ENCODE measurements at regions not wholly inside any gene's neighbourhood (a gene's known extent, or its start where the extent isn't known, plus 50 kb on each side); places are given as distances from the start of the nearest gene placed in this dataset.

DNA sequence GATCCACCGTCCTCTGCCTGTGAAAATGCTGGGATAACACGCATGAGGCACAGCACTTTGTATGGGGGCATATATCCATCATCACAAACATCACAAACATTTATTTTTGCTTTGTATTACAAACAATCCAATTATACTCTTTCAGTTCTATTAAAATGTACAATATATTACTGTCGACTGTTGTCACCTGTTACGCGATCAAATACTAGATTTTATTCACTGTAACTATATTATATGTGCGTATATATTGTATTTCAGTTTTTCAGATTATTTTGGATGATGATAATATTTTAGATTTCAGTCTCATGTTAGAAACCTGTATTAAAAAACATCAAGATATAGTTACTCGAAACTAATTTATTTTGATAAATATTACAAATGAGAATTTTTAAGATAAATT lies 998.3 kb downstream of the EFNB2 start:
- no peak overlapping the region for H2BK15ac ChIP-seq (ENCODE audit: low read depth, low read length)
- H3K4ac ChIP-seq (ENCODE audit: low read depth, low read length): no peak overlapping the region
- no peaks in the 10 kb centered on the region for H3K27me3 ChIP-seq (ENCODE audit: control insufficient read depth, insufficient read depth, low read length)
- H4K20me1 ChIP-seq (ENCODE audit: insufficient read depth, low read length): no peaks in the 10 kb centered on the region
- H3K14ac ChIP-seq (replicated peaks; ENCODE audit: low read depth, low read length): no peak overlapping the region
- dilution Hi-C loops (cut with HindIII; ENCODE audit: low sequenced_read_pairs, unreplicated experiment): no loop called here
- no peaks in the 10 kb centered on the region for H3K79me1 ChIP-seq (ENCODE audit: low read depth in 1 of 2, low read length in 2 of 2)
- H4K5ac ChIP-seq (ENCODE audit: low read depth, low read length): no peak overlapping the region
- in situ Hi-C loops (cut with MboI; ENCODE audit: low sequenced_read_pairs): no loop called here
- CTCF ChIA-PET: no interaction called here
- H3K18ac ChIP-seq (ENCODE audit: low read depth, low read length): no peak overlapping the region
- POLR2A ChIA-PET (ENCODE audit: unreplicated experiment): no interaction called here
- H3K4me2 ChIP-seq (ENCODE audit: low read depth, low read length): no peak overlapping the region
- H3K9ac ChIP-seq (ENCODE audit: low read depth, low read length): no peak overlapping the region
- intact Hi-C loops (cut with micrococcal nuclease): no loop called here
- no peak for DNase-seq
- H3K56ac ChIP-seq (ENCODE audit: extremely low read depth, insufficient read depth, low read length): no peak overlapping the region
- H3K36me3 ChIP-seq (ENCODE audit: control insufficient read depth, insufficient read depth, low read length): no peaks in the 10 kb centered on the region
- no peak overlapping the region for H3K23ac ChIP-seq (ENCODE audit: low read depth, low read length)
- H3K27ac ChIP-seq (ENCODE audit: insufficient read depth, low read length): no peak overlapping the region
- H2AK5ac ChIP-seq (ENCODE audit: low read depth, low read length): no peak overlapping the region
- H2BK120ac ChIP-seq (ENCODE audit: low read depth, low read length): no peak overlapping the region
- ATAC-seq (ENCODE audit: low read depth): no peak
- no peaks in the 10 kb centered on the region for H3K9me3 ChIP-seq (ENCODE audit: control insufficient read depth, insufficient read depth, low read length)
- H4K8ac ChIP-seq (ENCODE audit: low read depth in 2 of 2, low read length in 2 of 2): no peak overlapping the region
- H2AFZ ChIP-seq (replicated peaks; ENCODE audit: low read length, poor library complexity): no peak overlapping the region
- no peak overlapping the region for H3K4me3 ChIP-seq (ENCODE audit: insufficient read depth, low read depth, low read length)
- no peak overlapping the region for H2BK5ac ChIP-seq (ENCODE audit: low read depth, low read length, poor library complexity, severe bottlenecking)
- TF ChIP-seq MAFK (IDR thresholded peaks at IDR 0.05; ENCODE audit: low read depth, low read length) (no peak), NFE2L2 (IDR thresholded peaks at IDR 0.05; ENCODE audit: low read depth, low read length) (no peak), MXI1 (IDR thresholded peaks at IDR 0.05; ENCODE audit: borderline replicate concordance, low read depth, low read length) (no peak), POLR2A (IDR thresholded peaks at IDR 0.05; ENCODE audit: low read depth, low read length) (no peak), SMC3 (IDR thresholded peaks at IDR 0.05; ENCODE audit: low read depth, low read length) (no peak)
- H3K9me1 ChIP-seq (ENCODE audit: insufficient read depth, low read length): no peaks in the 10 kb centered on the region
- BruUV-seq (replicated peaks): no TSS peak
- no peak overlapping the region for H4K91ac ChIP-seq (ENCODE audit: insufficient read depth, low read depth, low read length)
- no peaks in the 10 kb centered on the region for H3K4me1 ChIP-seq (ENCODE audit: control insufficient read depth, insufficient read depth, low read length)
- no peak overlapping the region for H2BK20ac ChIP-seq (ENCODE audit: low read depth, low read length)
- no CpG with 5 or more reads among the region's 7 CpGs for WGBS, 2 experiments (ENCODE audit: extremely low coverage in 2 of 2, insufficient read length in 1 of 2)
- no peak overlapping the region for H2AK9ac ChIP-seq (replicated peaks; ENCODE audit: low read depth, low read length, poor library complexity)

Measured in IMR-90 (cell line).